ENCODE measurements at regions not wholly inside any gene's neighbourhood (a gene's known extent, or its start where the extent isn't known, plus 50 kb on each side); places are given as distances from the start of the nearest gene placed in this dataset.
"Not testable (repeated sequence)": the region's sequence is repeated elsewhere in the genome, so short reads cannot be mapped to it uniquely, and the experiment has no call there.

- H3K79me2 ChIP-seq (ENCODE audit: insufficient read depth, low read length); H3K4me3 Mint-ChIP-seq; H3K9me3 ChIP-seq (replicated peaks in 1 of 2; ENCODE audit: control insufficient read depth in 1 of 2, insufficient read depth in 1 of 2, low read length in 2 of 2); H3K27ac Mint-ChIP-seq; H3K27me3 Mint-ChIP-seq (ENCODE audit: low read depth in 3 of 3); H4K20me1 ChIP-seq (ENCODE audit: insufficient read depth, low read length); H2AFZ ChIP-seq (ENCODE audit: insufficient read depth, low read depth, low read length, poor library complexity, severe bottlenecking); H3K4me3 ChIP-seq (replicated peaks in 1 of 3; ENCODE audit: low read depth in 2 of 3, low read length in 3 of 3); DNase-seq; H3K27ac ChIP-seq (ENCODE audit: low read depth in 1 of 2, low read length in 2 of 2); H3K36me3 Mint-ChIP-seq; H3K4me2 ChIP-seq (replicated peaks; ENCODE audit: extremely low read depth, low read length, poor library complexity, severe bottlenecking); H3K4me1 ChIP-seq (ENCODE audit: control insufficient read depth in 1 of 2, insufficient read depth in 2 of 2, low read length in 2 of 2); intact Hi-C loops (cut with micrococcal nuclease); H3K9ac ChIP-seq (ENCODE audit: insufficient read depth, low read length, poor library complexity, severe bottlenecking); H3K36me3 ChIP-seq (replicated peaks in 1 of 2; ENCODE audit: control insufficient read depth in 1 of 2, insufficient read depth in 2 of 2, low read length in 2 of 2); H3K27me3 ChIP-seq (ENCODE audit: control insufficient read depth in 2 of 2, insufficient read depth in 2 of 2, low read length in 2 of 2); H3K9me3 Mint-ChIP-seq; H3K4me1 Mint-ChIP-seq: not testable (repeated sequence)
- no CpG with 5 or more reads among the region's 4 CpGs for WGBS (ENCODE audit: insufficient coverage)
Observed at GRCh38 chr1:146883190-146883589, 54.9 kb upstream of the NBPF12 start.

DNA sequence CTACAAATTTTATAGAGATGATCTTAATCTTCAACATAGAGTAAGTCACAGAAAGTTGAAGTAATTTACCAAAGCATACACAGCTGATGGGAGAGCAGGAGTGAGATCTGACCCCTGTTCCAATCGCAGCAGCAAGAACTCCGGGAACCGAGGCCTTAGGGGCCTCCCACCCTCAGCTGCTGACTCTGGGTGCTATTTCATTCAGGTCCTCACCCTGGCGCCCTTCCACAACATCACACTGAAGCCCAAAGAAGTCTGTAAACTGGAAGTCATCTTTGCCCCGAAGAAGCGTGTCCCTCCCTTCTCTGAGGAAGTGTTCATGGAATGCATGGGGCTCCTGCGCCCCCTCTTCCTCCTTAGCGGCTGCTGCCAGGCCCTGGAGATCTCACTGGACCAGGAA, 57.0 kb upstream of the NBPF12 start:
- H3K27me3 Mint-ChIP-seq (ENCODE audit: low read depth in 3 of 3); H3K27ac ChIP-seq (ENCODE audit: low read depth in 1 of 2, low read length in 2 of 2); H3K4me3 ChIP-seq (replicated peaks in 1 of 3; ENCODE audit: low read depth in 2 of 3, low read length in 3 of 3); intact Hi-C loops (cut with micrococcal nuclease); H3K4me3 Mint-ChIP-seq; H3K4me1 ChIP-seq (ENCODE audit: control insufficient read depth in 1 of 2, insufficient read depth in 2 of 2, low read length in 2 of 2); H3K9ac ChIP-seq (ENCODE audit: insufficient read depth, low read length, poor library complexity, severe bottlenecking); H3K9me3 Mint-ChIP-seq; DNase-seq; H3K4me2 ChIP-seq (replicated peaks; ENCODE audit: extremely low read depth, low read length, poor library complexity, severe bottlenecking); H3K27me3 ChIP-seq (ENCODE audit: control insufficient read depth in 2 of 2, insufficient read depth in 2 of 2, low read length in 2 of 2); H3K36me3 ChIP-seq (replicated peaks in 1 of 2; ENCODE audit: control insufficient read depth in 1 of 2, insufficient read depth in 2 of 2, low read length in 2 of 2); H3K27ac Mint-ChIP-seq; H4K20me1 ChIP-seq (ENCODE audit: insufficient read depth, low read length); H3K4me1 Mint-ChIP-seq; H3K9me3 ChIP-seq (replicated peaks in 1 of 2; ENCODE audit: control insufficient read depth in 1 of 2, insufficient read depth in 1 of 2, low read length in 2 of 2); H3K36me3 Mint-ChIP-seq; H3K79me2 ChIP-seq (ENCODE audit: insufficient read depth, low read length); H2AFZ ChIP-seq (ENCODE audit: insufficient read depth, low read depth, low read length, poor library complexity, severe bottlenecking): not testable (repeated sequence)
- no CpG with 5 or more reads among the region's 8 CpGs for WGBS (ENCODE audit: insufficient coverage)

- intact Hi-C loops (cut with micrococcal nuclease); H3K36me3 Mint-ChIP-seq; H3K4me1 ChIP-seq (ENCODE audit: control insufficient read depth in 1 of 2, insufficient read depth in 2 of 2, low read length in 2 of 2); H3K4me3 ChIP-seq (replicated peaks in 1 of 3; ENCODE audit: low read depth in 2 of 3, low read length in 3 of 3); H3K27me3 ChIP-seq (ENCODE audit: control insufficient read depth in 2 of 2, insufficient read depth in 2 of 2, low read length in 2 of 2); H4K20me1 ChIP-seq (ENCODE audit: insufficient read depth, low read length); H3K36me3 ChIP-seq (replicated peaks in 1 of 2; ENCODE audit: control insufficient read depth in 1 of 2, insufficient read depth in 2 of 2, low read length in 2 of 2); H3K4me2 ChIP-seq (replicated peaks; ENCODE audit: extremely low read depth, low read length, poor library complexity, severe bottlenecking); H3K27ac Mint-ChIP-seq; H3K9ac ChIP-seq (ENCODE audit: insufficient read depth, low read length, poor library complexity, severe bottlenecking); H3K4me3 Mint-ChIP-seq; H3K4me1 Mint-ChIP-seq; H3K9me3 ChIP-seq (replicated peaks in 1 of 2; ENCODE audit: control insufficient read depth in 1 of 2, insufficient read depth in 1 of 2, low read length in 2 of 2); DNase-seq; H3K27me3 Mint-ChIP-seq (ENCODE audit: low read depth in 3 of 3); H2AFZ ChIP-seq (ENCODE audit: insufficient read depth, low read depth, low read length, poor library complexity, severe bottlenecking); H3K27ac ChIP-seq (ENCODE audit: low read depth in 1 of 2, low read length in 2 of 2); H3K9me3 Mint-ChIP-seq; H3K79me2 ChIP-seq (ENCODE audit: insufficient read depth, low read length): not testable (repeated sequence)
- no CpG with 5 or more reads among the region's 3 CpGs for WGBS (ENCODE audit: insufficient coverage)
Observed at GRCh38 chr1:146863799-146864319, 74.3 kb upstream of the NBPF12 start.

DNA sequence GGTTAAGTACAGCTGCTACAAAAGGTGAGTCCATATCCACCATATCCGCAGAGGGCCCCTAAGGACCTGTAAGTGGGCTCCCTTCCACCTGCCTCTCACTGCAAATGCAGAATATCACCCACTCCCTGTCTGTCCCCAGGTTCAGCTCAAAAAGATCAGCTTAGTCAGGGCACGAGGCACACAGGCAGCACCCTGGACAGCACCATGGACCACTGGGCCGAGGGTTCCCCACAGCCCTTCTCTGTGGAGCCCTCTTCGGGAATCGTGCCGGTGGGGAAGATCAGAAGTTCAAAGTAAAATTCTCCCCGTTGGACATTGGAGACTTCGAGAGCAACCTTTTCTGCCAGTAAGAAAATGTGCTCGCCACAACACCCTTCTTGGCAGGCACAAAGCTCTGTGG, 85.0 kb upstream of the NBPF12 start:
- H3K4me3 Mint-ChIP-seq; H3K9me3 Mint-ChIP-seq; H3K27me3 ChIP-seq (ENCODE audit: control insufficient read depth in 2 of 2, insufficient read depth in 2 of 2, low read length in 2 of 2); H2AFZ ChIP-seq (ENCODE audit: insufficient read depth, low read depth, low read length, poor library complexity, severe bottlenecking); H3K27me3 Mint-ChIP-seq (ENCODE audit: low read depth in 3 of 3); H3K9ac ChIP-seq (ENCODE audit: insufficient read depth, low read length, poor library complexity, severe bottlenecking); intact Hi-C loops (cut with micrococcal nuclease); H3K4me1 Mint-ChIP-seq; H3K4me2 ChIP-seq (replicated peaks; ENCODE audit: extremely low read depth, low read length, poor library complexity, severe bottlenecking); H3K36me3 ChIP-seq (replicated peaks in 1 of 2; ENCODE audit: control insufficient read depth in 1 of 2, insufficient read depth in 2 of 2, low read length in 2 of 2); H3K36me3 Mint-ChIP-seq; H3K27ac Mint-ChIP-seq; H3K9me3 ChIP-seq (replicated peaks in 1 of 2; ENCODE audit: control insufficient read depth in 1 of 2, insufficient read depth in 1 of 2, low read length in 2 of 2); H3K4me1 ChIP-seq (ENCODE audit: control insufficient read depth in 1 of 2, insufficient read depth in 2 of 2, low read length in 2 of 2); DNase-seq; H3K79me2 ChIP-seq (ENCODE audit: insufficient read depth, low read length); H4K20me1 ChIP-seq (ENCODE audit: insufficient read depth, low read length); H3K27ac ChIP-seq (ENCODE audit: low read depth in 1 of 2, low read length in 2 of 2); H3K4me3 ChIP-seq (replicated peaks in 1 of 3; ENCODE audit: low read depth in 2 of 3, low read length in 3 of 3): not testable (repeated sequence)
- WGBS (ENCODE audit: insufficient coverage): 50% methylated on average over 2 of the region's 9 CpGs
